DMS53 treated with DMSO at 0.1 percent for 48 hours (cell line): ENCODE measurements at regions not wholly inside any gene's neighbourhood (a gene's known extent, or its start where the extent isn't known, plus 50 kb on each side); places are given as distances from the start of the nearest gene placed in this dataset.

Experiments
- DNase-seq: peaks from one replicate; lab custom pipeline; 2025; ENCODE audit not compliant: unreplicated experiment; lab: John Stamatoyannopoulos, UW

DNA sequence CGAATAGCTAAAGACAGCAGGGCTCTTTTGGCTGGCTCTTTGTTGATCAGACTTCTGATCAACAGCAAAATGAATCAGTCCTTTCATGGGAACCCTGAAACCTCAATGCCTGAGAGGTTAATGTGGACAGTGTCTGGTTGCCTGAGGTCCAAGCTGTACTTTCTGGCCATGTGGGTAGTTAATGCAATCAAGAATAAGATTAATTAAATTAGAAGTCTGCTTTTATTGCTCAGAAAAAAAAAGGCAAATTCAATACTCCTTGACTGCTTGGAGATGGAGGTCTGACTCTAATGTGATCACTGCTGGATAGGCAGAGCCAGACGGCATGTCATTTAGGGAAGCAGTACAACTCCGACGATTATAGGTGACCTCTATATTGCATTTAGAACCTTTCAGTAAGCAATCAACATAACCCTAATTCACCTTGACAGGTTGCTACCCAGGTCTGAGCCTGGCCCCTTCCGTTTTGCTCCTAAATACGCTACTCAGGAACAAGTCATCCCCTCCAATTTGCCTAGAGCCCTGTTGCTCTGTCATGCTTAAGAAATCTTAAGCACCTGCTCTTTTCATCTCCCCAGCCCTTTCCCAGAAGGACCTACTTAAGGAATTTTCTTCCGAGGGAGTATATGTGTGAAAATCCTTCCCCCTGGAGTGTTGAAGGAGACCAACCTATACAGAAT, 370.0 kb upstream of the SPTLC3 start:
- no peak for DNase-seq

DNA sequence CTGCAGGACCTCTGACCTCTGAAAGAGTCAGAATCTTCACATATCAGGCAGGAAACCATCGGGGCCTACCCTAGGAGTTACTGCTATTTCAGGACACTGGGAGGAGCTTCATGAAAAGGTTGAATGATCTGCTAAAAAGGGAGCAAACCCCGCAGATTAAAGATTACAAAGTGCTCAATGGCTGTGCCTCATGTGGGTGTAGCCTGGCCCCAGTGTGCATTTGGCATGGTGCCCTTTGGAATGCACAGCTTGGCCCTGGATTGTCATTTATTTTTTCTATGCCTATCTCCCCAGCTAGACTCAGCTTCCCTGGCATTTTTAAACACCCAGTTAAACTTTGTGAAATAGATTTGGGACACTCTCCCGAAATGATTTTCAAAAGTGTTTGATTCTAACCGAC, 368.5 kb upstream of the SPTLC3 start:
- no peak for DNase-seq

DNA sequence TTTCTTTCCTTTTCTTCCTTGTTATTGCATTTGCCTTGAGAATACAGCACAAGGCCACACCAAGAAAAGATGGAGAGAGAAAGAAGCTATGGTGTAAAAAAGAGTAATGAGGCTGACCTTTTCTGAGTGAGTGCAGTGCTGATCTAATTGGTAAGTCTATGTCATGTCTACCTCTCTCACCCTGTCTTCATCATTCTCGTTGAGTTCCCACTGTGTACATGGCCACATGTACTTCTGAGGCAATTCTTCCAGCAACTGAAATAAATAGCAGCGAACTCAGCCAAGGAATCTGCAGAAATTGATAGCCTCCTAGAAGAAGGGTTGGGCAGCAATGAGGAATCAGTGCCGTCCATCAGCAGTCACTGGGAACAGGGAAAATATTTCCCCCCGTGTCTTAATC, 367.2 kb upstream of the SPTLC3 start:
- no peak for DNase-seq

DNA sequence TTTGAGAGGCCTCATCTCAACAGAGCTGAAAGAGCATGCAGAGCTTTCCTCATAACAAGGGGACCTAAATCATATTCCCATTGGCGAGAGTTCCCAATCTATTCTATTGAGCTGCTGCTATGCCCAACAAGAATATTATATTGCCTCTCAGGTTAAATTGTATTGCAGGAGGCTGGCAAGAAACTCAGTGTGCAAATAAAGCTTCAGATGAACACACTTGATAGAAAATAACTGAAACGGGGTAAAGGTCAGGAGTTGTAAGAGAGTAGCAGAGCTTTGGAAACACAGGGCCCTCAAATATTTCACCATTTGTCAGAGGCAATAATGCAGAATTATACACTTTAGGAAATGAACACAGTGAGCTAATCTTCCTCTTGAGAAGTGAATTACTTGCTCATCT, 364.3 kb upstream of the SPTLC3 start:
- DNase-seq = no peak

DNA sequence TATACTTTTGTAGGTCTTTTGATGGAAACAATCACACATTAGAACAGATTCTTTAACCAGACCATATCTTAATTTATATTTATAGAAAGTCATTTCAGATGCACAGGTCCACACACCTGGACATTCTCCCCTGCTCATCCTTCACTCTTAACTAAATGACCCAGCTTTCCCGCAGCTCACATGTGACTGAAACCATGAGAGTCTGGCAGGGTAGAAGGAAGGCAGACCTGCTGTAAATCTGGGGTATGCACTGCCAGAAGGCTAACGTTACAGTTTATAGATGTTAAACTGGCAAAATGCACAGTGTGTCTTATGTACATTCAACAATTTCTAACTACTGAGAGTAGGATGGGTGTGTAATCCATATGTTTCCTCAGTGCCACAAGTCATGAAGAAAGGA, 359.5 kb upstream of the SPTLC3 start:
- DNase-seq = no peak

DNA sequence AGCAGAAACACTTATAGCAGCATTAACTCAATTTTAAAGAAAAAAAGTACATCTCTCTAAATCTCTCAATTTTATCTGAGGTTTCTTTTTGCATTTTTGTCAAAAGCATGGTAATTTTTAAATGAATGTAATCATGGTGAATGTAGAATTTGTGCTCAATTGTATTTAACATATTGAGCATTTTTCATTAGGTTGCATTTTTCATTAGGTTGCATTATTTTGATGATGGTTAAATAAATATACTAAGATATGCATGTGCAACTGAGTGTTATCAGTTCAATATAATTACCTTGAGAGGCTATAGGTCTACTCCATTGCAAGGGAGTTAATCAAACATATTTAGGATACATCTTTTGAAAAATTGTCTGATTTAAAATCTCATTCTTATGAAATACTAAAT, 355.1 kb upstream of the SPTLC3 start:
- DNase-seq = no peak

DNA sequence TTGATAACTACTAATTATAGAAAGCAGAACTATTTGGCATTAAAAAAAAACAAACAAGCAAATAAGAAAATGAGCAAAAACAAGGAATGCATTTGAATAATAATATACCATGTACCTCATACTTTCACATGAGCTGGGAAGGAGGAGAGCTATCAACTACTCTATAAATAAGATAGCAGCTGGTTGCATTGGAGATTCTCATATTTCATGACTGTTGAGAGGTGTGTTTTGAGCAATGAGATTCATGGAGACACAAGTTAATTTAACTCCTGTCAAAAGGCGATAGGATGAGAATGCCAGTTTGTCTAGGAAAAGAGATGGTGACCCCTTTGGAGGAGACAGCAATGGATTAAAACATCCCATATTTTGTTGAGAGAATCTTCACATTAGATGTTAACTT, 348.8 kb upstream of the SPTLC3 start:
- DNase-seq = no peak

DNA sequence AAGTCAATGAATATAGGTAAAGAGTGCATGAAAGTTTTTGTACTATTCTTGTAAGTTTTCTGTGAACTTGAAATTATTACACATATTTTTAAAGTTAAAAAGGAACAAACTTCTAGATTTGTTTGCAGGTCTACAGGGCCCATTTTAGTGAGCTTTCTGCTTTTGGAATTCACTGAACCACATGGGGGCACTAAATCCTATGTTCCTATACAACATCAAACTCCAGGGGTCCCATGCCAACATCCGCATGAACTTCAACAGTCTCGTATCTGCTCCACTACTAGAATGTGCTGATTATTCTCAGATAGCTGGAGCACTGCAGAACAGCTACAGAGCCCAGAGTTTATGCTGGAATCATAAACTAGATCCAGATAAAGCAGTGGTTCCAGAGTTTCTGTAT, 347.9 kb upstream of the SPTLC3 start:
- DNase-seq = no peak

DNA sequence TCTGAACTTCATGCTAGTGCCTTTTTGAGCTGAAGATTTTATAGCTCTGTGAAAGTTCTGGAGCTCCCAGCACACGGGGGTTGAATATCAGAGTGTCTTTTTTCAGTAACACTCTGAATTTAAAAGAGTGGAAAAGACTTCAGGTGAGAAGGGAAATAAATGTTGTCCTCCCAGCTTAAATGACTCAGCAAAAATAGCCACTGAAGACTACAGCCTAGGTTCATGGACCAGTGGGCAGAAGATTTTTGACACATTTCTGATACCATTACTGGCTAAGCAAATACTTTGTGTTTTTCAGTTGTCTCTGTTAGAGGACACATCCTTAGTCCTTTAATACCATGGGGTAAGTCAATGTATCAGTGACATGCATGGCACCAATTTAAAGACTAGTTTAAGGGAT, 338.5 kb upstream of the SPTLC3 start:
- DNase-seq = no peak

DNA sequence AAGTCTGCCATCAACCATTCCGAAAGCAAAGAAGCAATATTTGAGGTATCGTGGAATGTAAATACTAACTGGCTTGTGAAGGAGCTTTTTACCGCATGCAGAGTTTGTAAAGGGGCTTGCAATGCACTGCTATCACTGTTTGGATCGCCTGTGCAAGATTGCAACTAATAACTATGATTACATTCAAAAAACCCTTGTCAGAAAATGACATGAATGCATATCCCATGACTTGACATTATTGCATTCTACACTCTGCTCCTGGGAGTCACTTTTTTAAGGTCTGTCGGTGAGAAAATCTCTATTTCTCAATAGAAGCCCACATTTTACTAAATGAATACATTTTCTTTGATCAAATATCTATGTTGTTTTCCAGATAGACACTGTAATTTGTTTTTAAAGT, 335.4 kb upstream of the SPTLC3 start:
- DNase-seq = no peak

DNA sequence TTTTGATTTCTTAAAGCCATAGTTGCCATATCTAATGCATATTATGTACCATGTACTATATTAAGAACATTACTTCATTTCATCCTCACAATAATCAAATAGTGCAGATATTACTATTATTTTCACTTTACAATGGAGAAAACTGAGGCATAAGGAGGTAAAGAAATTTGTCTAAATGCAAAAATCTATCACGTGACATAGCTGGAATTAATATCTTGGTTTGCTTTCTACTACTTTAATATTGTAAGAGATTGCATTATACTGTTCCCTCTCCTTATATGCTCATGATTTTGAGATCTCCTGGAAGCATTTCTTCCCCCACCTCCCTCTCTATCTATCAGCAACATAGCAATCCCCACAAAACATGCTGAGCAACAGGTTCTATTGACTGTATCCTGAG, 330.8 kb upstream of the SPTLC3 start:
- no peak for DNase-seq

DNA sequence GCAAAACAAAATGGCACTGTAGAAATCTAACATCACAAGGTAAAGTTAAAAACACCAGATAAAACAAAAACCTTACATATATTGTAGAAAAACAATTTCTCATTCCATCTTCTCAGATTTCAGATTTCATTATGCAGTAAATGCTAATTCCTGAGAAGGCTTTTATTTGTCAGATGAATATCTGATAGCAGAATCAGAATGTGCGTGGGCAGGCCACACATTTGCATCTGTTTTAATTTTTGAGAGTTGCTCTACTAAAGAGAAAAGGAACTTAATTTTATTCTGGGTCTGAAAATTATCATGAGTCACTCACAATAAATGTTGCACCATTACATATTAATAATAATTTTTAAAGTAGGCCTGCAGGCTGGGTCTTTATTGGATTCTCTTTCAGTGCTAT, 329.3 kb upstream of the SPTLC3 start:
- no peak for DNase-seq

DNA sequence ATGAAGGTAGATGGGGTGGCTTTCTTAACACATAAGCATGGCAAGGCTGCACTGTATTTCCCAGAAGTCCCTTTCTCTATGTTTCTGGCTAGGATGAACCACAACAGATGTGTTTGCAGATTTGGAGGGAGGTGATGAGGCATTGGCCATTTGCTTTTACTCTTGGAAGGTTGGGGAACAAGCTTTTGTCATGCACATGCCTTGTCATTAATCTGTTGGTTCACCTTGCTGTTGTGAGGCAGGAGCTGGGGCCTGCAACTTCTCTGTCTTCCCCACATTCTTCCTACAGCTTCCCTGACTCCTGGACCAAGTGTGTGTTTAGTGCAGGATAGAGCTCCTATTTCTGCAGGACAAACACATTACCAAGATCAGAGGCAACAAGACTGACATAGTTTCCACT, 326.2 kb upstream of the SPTLC3 start:
- no peak for DNase-seq

DNA sequence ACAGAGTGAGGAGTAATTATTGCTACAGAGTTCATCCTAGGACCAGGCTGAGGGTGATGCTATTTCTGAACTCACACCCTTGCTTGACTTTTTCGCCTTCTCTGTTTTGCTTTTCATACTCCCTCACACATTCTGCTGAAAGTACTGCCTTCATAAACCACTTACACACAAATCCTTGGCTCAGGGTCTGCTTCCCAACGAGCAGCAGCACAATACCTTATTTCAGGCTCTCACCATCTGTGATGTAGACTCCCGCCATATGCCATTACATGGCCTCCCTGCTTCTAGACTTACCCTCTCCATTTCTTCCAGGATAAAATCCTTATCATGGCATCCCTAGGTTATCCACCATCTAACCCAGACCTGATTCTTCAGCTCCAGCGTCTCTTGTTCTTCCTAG, 321.3 kb upstream of the SPTLC3 start:
- no peak for DNase-seq

DNA sequence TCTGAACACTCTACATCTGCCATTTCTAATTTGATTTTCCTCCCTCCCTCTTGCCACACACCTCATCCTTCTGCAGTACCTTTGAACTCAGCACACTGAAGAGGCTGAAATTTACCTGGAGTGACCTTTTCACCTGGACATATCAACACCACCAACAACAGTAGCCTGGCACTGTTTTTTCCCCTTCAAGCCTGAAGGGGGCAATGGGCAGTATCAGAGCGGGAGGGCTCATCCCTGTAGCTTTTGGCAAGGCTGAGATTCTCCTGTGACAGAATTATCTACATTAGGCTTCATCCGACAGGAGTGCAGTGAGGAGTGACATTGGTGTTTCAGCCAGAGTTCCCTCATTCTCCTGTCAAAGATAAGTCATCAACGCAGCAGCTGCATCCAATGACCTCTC, 312.8 kb upstream of the SPTLC3 start:
- no peak for DNase-seq

DNA sequence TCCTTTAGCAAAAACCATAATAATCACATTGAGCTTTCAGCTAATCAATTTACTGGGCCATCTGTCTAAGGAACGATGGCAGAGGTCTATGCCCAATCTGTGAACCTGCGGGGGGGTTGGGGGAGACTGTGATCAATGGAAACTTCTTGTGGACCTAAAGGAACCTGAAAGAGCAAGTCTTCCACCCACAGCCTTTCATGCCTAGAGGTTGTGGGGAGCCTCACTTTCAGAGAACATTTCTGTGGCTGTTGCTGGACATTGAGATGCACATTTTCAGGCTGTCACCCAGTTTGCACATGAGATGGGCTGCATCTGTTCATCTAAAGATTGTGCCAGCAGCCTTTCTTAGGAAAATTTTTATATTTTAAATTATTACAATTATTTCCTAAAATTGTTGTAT, 310.0 kb upstream of the SPTLC3 start:
- no peak for DNase-seq

DNA sequence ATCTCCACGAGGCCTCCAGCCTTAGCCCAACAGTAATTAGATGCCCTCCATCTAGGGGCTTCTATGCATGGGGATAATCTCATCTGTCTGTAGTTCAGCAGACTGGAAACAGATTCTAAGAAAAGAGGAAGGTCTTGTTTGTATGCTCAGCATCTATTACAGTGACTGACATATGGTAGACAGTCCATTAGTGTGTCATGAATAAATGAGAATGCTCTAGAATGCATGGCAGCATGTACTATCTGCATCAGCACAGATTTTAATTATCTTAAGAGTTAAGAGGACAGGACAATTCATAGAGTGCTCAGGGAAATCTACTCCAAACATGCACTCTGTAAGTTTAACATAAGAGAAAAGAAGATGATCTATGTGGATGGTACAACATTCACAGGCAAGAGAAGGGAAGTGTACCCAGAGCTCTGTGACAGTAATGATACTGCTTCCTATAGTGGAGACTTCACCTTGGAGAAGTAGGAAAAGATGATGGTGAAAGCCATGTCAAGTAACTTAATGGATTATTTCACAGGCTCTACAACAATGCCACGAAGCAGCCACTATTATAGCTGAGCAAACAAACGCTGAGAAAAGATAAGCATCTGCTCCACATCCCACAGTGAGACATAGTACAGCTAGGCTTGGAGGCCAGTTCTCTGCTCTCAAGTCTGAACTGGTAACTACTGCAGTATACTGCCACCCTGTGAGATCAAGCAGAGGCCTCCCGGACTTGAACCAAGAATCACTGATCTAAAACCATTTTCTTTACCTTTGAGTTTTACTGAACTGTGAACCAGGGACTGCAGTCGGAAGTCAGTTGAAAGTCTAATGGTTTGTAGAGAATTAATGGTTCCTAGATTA, 309.2 kb upstream of the SPTLC3 start:
- peak; percentile 57 for DNase-seq

DNA sequence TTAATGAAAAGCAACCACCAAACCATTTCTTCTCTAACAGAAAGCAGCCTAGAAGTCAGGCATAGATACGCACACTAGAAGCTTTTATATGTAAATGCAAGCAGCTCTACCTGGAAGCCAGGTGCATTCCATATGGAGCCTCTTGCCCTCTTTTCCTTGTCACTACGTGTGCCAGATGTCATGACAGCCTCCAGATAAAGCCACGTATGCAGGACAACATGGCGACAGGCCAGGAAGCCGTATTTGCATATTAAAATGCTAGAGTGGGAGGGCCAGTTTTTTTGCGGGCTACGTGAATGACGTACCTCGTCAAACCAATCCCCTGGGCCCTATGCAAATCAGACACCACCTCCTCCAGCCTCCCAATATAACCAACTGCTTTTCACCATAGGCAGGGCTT, 308.1 kb upstream of the SPTLC3 start:
- DNase-seq = no peak

DNA sequence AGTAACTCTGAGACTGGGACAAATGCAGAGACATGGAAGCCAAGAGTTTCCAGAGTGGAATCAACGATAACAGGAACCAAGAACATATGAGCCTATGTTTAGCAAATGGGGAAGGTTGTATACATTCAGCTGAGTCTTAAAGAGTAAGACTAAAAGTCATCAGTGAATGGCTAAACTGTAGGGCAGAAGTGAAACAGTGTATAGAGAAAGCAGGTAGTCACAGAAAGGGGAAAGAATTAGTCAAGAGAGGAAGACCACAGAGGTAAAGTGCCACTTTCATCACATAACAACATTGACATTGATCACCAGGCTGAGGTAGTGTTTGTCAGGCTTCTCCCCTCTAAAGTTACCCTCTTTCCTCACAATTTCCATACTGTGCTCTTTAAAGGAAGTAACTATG, 306.5 kb upstream of the SPTLC3 start:
- DNase-seq = no peak

DNA sequence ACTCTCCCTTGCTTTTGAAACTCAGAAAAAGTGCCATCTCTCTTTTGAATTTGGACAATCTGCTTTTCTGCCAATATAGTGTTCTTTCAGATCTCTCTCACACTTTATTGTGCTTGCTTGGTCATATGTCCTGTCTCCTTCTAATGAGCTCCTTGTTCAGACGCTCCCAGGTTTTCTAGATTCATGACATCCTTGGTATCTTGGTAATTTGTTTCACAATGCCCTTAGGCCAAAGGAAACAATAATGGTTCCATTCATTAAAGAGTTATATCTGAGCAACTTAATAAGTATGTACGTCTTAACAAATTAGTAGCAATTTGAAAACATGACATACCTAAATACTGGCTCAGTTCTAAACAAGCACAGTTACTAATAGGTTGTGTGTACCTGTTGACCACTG, 293.4 kb upstream of the SPTLC3 start:
- no peak for DNase-seq

DNA sequence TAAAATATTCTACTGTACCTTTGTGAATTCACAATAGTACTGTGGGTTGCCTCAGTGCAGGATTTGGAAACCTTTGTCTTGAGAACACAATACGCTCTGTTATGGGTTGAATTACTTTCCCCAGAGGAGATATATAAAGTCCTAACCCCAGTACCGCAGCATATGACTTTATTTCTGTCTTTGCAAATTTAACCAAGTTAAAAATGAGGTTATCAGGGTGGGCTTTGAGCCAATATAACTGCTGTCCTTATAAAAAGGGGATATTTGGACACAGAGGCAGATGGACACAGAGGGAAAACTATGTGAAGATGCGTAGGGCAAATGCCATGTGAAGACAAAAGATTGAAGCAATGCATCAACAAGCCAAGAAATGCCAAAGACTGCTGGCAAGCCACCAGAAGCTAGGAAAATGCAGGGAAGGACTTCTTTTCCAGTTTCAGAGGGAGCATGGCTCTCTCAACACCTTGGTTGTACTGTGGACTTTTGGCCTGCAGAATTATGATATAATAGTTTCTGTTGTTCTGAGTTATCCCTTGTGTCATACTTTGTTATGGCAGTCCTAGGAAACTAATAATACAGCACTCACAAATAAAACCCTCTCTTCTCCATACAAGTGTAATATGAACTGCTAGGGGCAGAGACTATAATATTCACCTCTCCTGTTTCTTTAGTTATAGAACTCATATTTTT, 292.6 kb upstream of the SPTLC3 start:
- no peak for DNase-seq

DNA sequence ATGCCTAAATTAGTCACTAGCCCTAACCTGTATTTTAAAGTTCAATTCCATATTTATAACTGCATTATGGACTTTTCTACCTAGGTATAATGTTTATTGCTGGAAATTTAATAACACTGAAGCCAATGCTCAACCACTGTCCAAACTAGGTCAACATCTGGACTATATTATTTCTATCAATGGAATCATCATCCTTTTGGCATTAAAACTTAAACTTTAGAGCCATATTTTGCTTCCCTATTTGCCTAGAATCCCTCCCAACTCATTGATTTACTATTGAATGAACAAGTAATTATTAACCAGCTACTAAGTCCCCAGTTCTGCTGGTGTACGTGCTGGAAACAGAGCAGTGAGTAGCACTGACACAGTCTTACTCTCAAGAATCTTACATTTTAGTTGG, 291.7 kb upstream of the SPTLC3 start:
- no peak for DNase-seq
